Hepatocyte (in vitro differentiated cells): ENCODE measurements at regions not wholly inside any gene's neighbourhood (a gene's known extent, or its start where the extent isn't known, plus 50 kb on each side); places are given as distances from the start of the nearest gene placed in this dataset.

Experiments
- DNase-seq: peaks from one replicate; pipeline ENCODE4 v3.0.0-alpha.2; 2016; ENCODE audit warnings: low spot score
- H2AFZ ChIP-seq: fragments of 200-600 bp; sonication (generic); 2 replicates; pipeline ENCODE4 v1.6.0; 2016; ENCODE audit warnings: antibody characterized with exemption, mild to moderate bottlenecking
- H3K27ac ChIP-seq: fragments of 200-600 bp; sonication (generic); 2 replicates; pipeline ENCODE4 v1.5.1; 2016; ENCODE audit warnings: mild to moderate bottlenecking
- H3K27me3 ChIP-seq: fragments of 200-600 bp; sonication (generic); 2 replicates; pipeline ENCODE4 v1.6.1; 2016
- H3K36me3 ChIP-seq: fragments of 200-600 bp; sonication (generic); replicated peaks from 2 replicates; pipeline ENCODE4 v1.5.1; 2016; ENCODE audit warnings: low read depth; ENCODE audit not compliant: insufficient read depth
- H3K4me1 ChIP-seq: fragments of 200-600 bp; sonication (generic); 2 replicates; pipeline ENCODE4 v1.5.1; 2016; ENCODE audit warnings: mild to moderate bottlenecking, moderate library complexity; ENCODE audit not compliant: insufficient read depth
- H3K4me2 ChIP-seq: fragments of 200-600 bp; sonication (generic); 2 replicates; pipeline ENCODE4 v1.6.0; 2016
- H3K4me3 ChIP-seq: fragments of 200-600 bp; sonication (generic); 2 replicates; pipeline ENCODE4 v1.5.1; 2016; ENCODE audit warnings: mild to moderate bottlenecking
- H3K79me2 ChIP-seq: fragments of 200-600 bp; sonication (generic); 2 replicates; pipeline ENCODE4 v1.6.0; 2017; ENCODE audit warnings: mild to moderate bottlenecking
- H3K9me2 ChIP-seq: fragments of 200-600 bp; sonication (generic); replicated peaks from 2 replicates; pipeline ENCODE4 v1.6.0; 2017; ENCODE audit warnings: mild to moderate bottlenecking; ENCODE audit not compliant: insufficient read depth
- H3K9me3 ChIP-seq: fragments of 200-600 bp; sonication (generic); 2 replicates; pipeline ENCODE4 v1.5.1; 2016; ENCODE audit warnings: low read depth, mild to moderate bottlenecking
- H4K20me1 ChIP-seq: fragments of 200-600 bp; sonication (generic); 2 replicates; pipeline ENCODE4 v1.6.0; 2016; ENCODE audit warnings: mild to moderate bottlenecking; ENCODE audit not compliant: insufficient read depth, poor library complexity, severe bottlenecking
- CTCF ChIP-seq: fragments of 200-600 bp; sonication (generic); IDR thresholded peaks from 2 replicates; pipeline ENCODE4 v1.5.1; 2016; ENCODE audit warnings: antibody characterized with exemption, mild to moderate bottlenecking; ENCODE audit not compliant: poor library complexity
- EZH2 ChIP-seq: fragments of 200-600 bp; sonication (generic); IDR thresholded peaks from 2 replicates; pipeline ENCODE4 v1.6.1; 2016; ENCODE audit warnings: antibody characterized with exemption, mild to moderate bottlenecking, borderline replicate concordance
- EZH2phosphoT487 ChIP-seq: fragments of 200-600 bp; sonication (generic); IDR thresholded peaks from one replicate; pipeline ENCODE4 v1.6.1; 2018; ENCODE audit warnings: antibody characterized with exemption, mild to moderate bottlenecking, low read depth, moderate library complexity; ENCODE audit not compliant: unreplicated experiment, severe bottlenecking
- WGBS: methylation state at CpG from one replicate; pipeline ENCODE4 v1.1.6; 2016; ENCODE audit warnings: low lambda C conversion rate; ENCODE audit errors: missing lambda C conversion rate; 5-methylcytosine and 5-hydroxymethylcytosine counted together

DNA sequence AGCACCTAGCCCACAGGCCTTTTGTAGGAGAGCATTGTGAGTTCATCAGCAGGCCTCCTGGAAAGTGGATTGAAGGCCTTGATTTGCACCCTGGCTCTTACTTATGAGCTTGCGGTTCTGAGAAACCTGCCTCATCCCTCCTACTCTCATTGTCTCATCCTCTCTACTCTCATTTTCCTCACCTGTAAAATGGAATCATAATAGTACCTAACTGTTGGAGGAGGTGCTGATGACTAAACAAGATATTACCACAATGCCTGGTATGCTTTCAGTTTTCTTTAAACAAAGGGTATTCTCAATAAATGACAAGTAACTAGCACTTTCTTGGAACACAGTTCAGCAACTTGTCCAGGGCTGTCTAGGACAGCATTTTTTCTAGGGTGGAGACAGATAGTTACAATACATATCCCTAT is 243.1 kb upstream of the MAF start:
- 100% methylated on average over 1 of the region's 1 CpG for WGBS
- H3K36me3 ChIP-seq, result no peaks in the 10 kb centered on the region
- no peaks in the 10 kb centered on the region for H3K79me2 ChIP-seq
- H3K9me3 ChIP-seq, result no peaks in the 10 kb centered on the region
- no peak for DNase-seq
- H3K27ac ChIP-seq, result no peak overlapping the region
- no peaks in the 10 kb centered on the region for H3K9me2 ChIP-seq
- no peak overlapping the region for H3K4me3 ChIP-seq
- TF ChIP-seq EZH2phosphoT487, result no peak
- no peak for TF ChIP-seq EZH2
- TF ChIP-seq CTCF, result no peak
- no peaks in the 10 kb centered on the region for H4K20me1 ChIP-seq
- H2AFZ ChIP-seq, result no peak overlapping the region
- H3K4me2 ChIP-seq, result no peak overlapping the region
- no peaks in the 10 kb centered on the region for H3K27me3 ChIP-seq
- peaks cover 30% of the 10 kb centered on the region for H3K4me1 ChIP-seq

DNA sequence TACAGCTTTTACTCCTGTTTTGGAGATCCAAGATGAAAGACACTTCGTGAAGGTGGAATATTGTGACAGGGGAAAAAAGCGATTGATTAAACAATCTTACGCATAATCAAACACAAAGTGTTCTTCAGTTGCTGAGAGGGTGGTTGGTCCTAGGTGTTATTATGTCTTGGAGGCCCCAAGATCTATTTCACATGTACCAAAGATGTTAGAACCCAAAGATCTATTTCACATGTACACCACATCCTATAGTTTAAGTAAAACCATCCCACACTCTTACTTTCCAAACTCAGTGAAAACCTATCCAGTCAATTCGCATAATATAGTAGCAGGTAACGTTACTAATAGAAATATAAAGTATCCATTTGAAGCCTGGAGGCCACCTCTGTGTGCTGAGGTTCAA is 242.6 kb upstream of the MAF start:
- no peaks in the 10 kb centered on the region for H3K27me3 ChIP-seq
- H3K27ac ChIP-seq, result no peak overlapping the region
- TF ChIP-seq EZH2 (no peak), EZH2phosphoT487 (no peak), CTCF (no peak)
- H3K4me1 ChIP-seq, result peaks cover 28% of the 10 kb centered on the region
- H3K4me3 ChIP-seq, result no peak overlapping the region
- H3K4me2 ChIP-seq, result no peak overlapping the region
- 95% methylated on average over 5 of the region's 5 CpGs for WGBS
- H3K9me2 ChIP-seq, result no peaks in the 10 kb centered on the region
- no peaks in the 10 kb centered on the region for H4K20me1 ChIP-seq
- H3K9me3 ChIP-seq, result no peaks in the 10 kb centered on the region
- DNase-seq, result no peak
- no peaks in the 10 kb centered on the region for H3K79me2 ChIP-seq
- no peak overlapping the region for H2AFZ ChIP-seq
- no peaks in the 10 kb centered on the region for H3K36me3 ChIP-seq

- no peak for TF ChIP-seq EZH2phosphoT487
- TF ChIP-seq CTCF, result no peak
- TF ChIP-seq EZH2, result no peak
- H3K36me3 ChIP-seq, result no peaks in the 10 kb centered on the region
- no peak overlapping the region for H3K4me3 ChIP-seq
- 93% methylated on average over 7 of the region's 7 CpGs for WGBS
- H3K9me2 ChIP-seq, result no peaks in the 10 kb centered on the region
- no peaks in the 10 kb centered on the region for H3K9me3 ChIP-seq
- no peaks in the 10 kb centered on the region for H4K20me1 ChIP-seq
- H3K4me2 ChIP-seq, result no peak overlapping the region
- H3K79me2 ChIP-seq, result no peaks in the 10 kb centered on the region
- H3K4me1 ChIP-seq, result peaks cover 27% of the 10 kb centered on the region
- no peaks in the 10 kb centered on the region for H3K27me3 ChIP-seq
- H2AFZ ChIP-seq, result no peak overlapping the region
- H3K27ac ChIP-seq, result no peak overlapping the region
- no peak for DNase-seq
These were observed 241.7 kb upstream of the MAF start for GRCh38 chr16:79842197-79842596.
